ENCODE measurements at regions not wholly inside any gene's neighbourhood (a gene's known extent, or its start where the extent isn't known, plus 50 kb on each side); places are given as distances from the start of the nearest gene placed in this dataset.
A peak's percentile ranks its signal among the peaks of the same experiment; 100 is the strongest.
"Not testable (repeated sequence)": the region's sequence is repeated elsewhere in the genome, so short reads cannot be mapped to it uniquely, and the experiment has no call there.

GRCh38 chr4:161329852-161330251 lies 833.9 kb downstream of the FSTL5 start:
- no peak for DNase-seq (ENCODE audit: low read depth)

DNA sequence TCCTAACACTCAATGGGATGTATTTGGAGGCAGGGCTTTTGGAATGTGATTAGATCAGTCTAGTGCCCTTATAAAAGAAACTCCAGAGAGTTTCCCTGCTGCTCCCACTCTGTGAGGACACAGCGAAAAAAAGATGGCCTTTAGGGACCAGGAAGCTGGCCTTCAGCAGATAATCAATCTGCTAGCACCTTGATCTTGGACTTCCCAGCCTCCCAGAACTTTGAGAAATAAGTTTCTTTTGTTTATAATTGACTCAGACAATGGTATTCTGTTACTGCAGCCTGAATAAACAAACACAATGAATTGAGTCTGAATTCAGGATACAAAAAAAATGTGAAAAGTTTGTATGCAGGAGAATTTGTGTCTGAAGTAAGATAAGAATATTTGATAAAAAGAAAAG lies 842.1 kb downstream of the FSTL5 start:
- no peak for DNase-seq (ENCODE audit: low read depth)

- DNase-seq (ENCODE audit: low read depth) = peak; percentile 45
Observed at GRCh38 chr4:161320377-161320776, 843.4 kb downstream of the FSTL5 start.

DNA sequence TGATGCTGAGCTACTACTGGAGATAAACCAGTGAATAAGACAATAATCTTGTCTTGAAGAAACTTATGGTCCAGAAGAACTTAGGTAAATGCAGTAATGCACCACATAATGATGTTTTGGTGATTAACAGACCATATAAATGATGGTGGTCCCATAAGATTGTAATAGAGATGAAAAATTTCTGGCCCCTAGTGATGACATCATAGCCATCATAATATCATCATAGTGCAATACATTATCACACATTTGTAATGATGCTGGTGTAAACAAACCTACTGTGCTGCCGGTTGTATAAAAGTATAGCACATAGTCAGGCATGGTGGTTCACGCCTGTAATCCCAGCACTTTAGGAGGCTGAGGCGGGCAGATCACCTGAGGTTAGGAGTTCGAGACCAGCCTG lies 846.8 kb downstream of the FSTL5 start:
- no peak for DNase-seq (ENCODE audit: low read depth)

GRCh38 chr4:161314371-161314770 lies 849.4 kb downstream of the FSTL5 start:
- DNase-seq (ENCODE audit: low read depth) = no peak

DNA sequence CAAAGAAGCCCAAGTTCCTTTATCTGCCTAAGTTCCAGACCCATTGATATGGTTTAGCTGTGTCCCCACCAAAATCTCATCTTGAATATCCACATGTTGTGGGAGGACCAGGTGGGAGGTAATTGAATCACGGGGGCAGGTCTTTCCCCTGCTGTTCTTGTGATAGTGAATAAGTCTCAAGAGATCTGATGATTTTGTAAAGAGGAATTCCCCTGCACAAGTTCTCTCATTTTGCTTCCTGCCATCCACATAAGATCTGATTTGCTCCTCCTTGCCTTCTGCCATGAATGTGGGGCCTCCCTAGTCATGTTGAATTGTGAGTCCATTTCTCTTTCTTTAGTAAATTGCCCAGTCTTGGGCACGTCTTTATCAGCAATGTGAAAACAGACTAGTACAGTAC lies 860.2 kb downstream of the FSTL5 start:
- DNase-seq (ENCODE audit: low read depth) = no peak

DNA sequence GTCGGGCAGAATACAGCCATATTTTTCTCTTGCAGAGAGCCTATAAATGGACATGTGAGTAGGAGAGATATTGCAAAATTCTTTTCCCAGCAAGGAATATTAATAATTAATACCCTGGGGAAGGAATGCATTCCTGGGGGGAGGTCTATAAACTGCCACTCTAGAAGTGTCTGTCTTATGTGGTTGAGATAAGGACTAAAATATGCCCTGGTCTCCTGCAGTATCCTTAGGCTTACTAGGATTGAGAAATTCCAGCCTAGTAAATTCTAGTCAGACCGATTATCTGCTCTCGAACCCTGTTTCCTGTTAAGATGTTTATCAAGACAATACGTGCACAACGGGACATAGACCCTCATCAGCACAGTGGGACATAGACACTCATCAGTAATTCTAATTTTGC lies 872.6 kb downstream of the FSTL5 start:
- no peak for DNase-seq (ENCODE audit: low read depth)

DNA sequence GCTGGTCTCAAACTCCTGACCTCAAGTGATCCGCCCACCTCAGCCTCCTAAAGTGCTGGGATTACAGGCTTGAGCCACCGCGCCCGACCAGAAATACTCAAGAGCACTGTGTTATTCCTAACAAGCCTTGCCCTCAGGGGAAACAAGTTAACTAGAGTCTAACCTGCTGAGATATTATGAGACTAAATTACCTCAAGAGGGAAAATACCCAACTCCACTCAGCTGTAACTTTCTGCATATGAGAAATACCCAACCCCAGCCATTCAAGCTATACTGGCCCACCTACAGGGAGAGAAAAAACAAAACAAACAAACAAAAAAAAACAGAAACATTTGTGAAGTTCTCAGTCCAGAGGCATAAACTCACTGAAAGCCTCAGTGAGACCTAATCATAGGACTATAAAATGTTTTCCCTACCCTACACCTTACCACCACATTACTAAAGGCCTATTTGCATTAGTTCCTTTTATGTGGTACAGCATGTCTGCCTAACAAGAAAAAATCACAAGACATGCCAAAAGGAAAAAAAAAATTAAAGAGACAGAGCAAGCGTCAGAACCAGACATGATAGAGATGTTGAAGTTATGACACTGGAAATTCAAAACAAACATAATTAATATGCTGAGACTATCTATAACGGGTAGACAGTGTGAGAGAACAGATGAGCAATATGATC lies 876.0 kb downstream of the FSTL5 start:
- no peak for DNase-seq (ENCODE audit: low read depth)

- DNase-seq (ENCODE audit: low read depth) = no peak
Observed at GRCh38 chr4:161285461-161285860, 878.3 kb downstream of the FSTL5 start.

DNA sequence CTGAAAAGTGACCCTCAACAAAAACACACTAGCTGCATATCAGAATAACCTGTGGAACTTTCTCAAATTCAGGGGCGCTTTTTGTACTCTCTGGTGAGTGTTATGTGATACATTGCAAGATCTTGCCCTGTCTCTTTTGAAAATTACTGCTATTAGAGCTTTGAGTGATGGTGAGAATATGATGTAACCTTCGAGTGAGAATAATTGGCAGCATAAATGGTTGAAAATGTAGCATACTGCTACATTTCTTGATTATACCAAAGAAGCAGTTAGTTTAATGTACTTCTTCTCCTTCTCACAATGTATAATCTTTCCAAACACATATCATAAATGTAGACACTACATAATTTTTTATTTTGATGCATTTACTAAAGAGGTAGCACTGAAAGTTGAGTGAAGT lies 882.9 kb downstream of the FSTL5 start:
- no peak for DNase-seq (ENCODE audit: low read depth)

- DNase-seq (ENCODE audit: low read depth) = no peak
Observed at GRCh38 chr4:161279095-161279494, 884.7 kb downstream of the FSTL5 start.

DNA sequence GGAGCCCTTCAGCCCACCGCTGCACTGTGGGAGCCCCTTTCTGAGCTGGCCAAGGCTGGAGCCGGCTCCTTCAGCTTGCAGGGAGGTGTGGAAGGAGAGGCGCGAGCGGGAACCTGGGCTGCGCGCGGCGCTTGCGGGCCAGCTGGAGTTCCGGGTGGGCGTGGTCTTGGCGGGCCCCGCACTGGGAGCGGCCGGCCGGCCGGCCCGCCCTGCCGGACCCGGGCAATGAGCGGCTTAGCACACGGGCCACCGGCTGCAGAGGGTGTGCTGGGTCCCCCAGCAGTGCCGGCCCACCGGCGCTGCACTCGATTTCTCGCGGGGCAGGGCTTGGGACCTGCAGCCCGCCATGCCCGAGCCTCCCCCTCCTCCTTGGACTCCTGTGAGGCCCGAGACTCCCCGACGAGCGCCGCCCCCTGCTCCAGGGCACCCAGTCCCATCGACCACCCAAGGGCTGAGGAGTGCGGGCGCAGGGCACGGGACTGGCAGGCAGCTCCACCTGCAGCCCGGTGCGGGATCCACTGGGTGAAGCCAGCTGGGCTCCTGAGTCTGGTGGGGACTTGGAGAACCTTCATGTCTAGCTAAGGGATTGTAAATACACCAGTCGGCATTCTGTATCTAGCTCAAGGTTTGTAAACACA lies 886.5 kb downstream of the FSTL5 start:
- DNase-seq (ENCODE audit: low read depth) = not testable (repeated sequence)

DNA sequence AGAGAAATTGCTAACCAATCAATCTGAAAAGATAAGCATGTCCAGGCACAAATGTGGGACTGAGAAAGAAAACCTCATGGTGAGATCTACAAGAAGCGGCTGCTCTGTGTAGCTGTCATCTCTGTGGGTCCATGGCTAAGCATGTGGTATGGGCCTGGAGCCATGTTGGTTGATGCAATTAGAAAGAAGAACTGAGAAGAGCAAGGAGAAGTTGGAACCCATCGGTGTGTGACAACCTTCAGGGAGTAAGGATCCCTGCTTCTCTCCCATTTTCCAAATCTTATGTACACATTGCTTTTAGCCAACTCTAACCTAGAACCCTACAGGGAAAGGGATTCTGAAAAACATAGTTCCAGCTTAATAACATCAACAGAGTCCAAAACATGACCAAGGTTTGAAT lies 890.2 kb downstream of the FSTL5 start:
- DNase-seq (ENCODE audit: low read depth) = no peak

- DNase-seq (ENCODE audit: low read depth) = no peak
Observed at GRCh38 chr4:161260819-161261218, 903.0 kb downstream of the FSTL5 start.

- DNase-seq (ENCODE audit: low read depth) = peak; percentile 5
Observed at GRCh38 chr4:161256716-161257115, 907.1 kb downstream of the FSTL5 start.

DNA sequence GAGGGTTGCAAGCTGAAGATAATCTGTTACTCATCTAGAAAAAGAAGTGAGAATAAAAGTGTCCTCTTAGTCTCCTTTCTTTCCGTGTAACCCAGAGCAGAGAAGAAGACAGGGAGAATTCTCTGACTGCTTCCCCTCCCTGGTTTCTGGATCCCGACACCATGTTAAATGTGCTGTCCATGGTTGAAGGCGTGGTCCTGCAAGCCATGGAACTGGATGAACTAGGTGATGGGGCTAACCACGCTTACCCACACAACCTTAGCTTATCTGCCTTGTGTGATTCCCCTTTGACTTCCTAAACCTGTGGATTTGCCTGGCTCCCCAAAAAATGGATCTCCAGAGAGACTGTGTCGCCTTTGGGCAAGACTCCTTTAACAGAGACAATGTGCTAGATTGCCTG lies 907.6 kb downstream of the FSTL5 start:
- DNase-seq (ENCODE audit: low read depth) = no peak

- no peak for DNase-seq (ENCODE audit: low read depth)
Observed at GRCh38 chr4:161254375-161254774, 909.4 kb downstream of the FSTL5 start.

GRCh38 chr4:161252520-161253141 lies 911.2 kb downstream of the FSTL5 start:
- DNase-seq (ENCODE audit: low read depth) = peak; percentile 24

DNA sequence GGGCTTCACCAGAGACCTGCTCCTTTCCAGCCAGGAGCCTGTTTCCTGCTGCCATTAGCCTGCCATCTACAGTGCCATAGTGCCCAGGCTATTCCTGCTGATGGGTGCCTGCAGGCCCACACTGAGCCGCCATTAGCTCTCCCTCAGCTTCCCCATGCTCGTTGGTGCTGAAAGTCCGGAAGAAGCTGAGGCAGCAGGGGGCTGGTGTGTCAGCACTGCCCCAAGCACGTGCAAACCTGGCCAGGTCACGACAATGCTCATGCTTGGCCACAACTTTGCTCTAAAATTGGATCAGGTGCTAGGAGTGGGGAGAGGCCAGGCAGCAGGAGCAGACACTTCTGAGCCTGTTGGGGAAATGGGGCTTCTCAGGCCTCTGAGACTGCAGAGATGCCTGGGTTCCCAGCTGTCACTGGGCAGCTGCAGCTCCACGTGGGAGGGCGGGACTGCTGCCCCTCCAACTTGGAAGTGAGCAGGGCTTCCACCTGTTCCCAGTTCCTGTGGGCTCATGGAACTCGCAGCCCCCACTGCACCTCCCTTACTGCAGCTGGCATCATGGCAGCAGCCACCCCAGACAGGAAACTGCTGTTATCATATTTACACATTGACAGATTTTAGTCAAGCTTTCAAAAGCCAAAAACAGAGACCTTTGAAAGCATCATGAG lies 913.9 kb downstream of the FSTL5 start:
- no peak for DNase-seq (ENCODE audit: low read depth)

DNA sequence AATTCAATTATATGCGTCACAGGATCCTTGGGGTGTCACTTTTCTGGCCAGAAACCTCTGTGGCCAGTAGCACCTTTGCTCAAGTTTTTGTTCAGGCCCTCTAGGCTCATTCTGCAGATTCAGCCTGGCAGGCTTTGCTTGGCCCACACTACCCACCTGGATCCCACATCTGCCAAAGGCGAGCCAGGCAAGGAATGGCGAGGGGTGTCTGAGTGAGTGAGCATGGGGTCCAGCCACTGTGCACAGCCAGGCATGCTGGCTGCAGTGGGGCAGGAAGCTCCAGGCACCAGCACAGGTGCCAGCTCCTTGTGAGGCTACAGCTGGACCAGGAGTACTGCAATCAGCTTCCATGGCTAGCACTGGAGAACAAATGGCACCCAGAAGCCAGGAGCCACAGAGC lies 914.9 kb downstream of the FSTL5 start:
- no peak for DNase-seq (ENCODE audit: low read depth)

GRCh38 chr4:161247831-161248230 lies 916.0 kb downstream of the FSTL5 start:
- DNase-seq (ENCODE audit: low read depth) = no peak

GRCh38 chr4:161238033-161238432 lies 925.8 kb downstream of the FSTL5 start:
- DNase-seq (ENCODE audit: low read depth) = no peak

- DNase-seq (ENCODE audit: low read depth) = no peak
Observed at GRCh38 chr4:161237495-161237894, 926.3 kb downstream of the FSTL5 start.

All from RPMI7951 (cell line).